SHP77 (cell line): ENCODE measurements at regions not wholly inside any gene's neighbourhood (a gene's known extent, or its start where the extent isn't known, plus 50 kb on each side); places are given as distances from the start of the nearest gene placed in this dataset.

ENCODE experiments used
- DNase-seq, 2 experiments: peaks; one replicate each; lab custom pipeline; 2025; lab: John Stamatoyannopoulos, UW

- no peak for DNase-seq
Measured at GRCh38 chr15:29917600-29918597, 95.6 kb upstream of the TJP1 start.

- DNase-seq = no peak
Measured at GRCh38 chr15:29914511-29914926, 92.3 kb upstream of the TJP1 start.

DNA sequence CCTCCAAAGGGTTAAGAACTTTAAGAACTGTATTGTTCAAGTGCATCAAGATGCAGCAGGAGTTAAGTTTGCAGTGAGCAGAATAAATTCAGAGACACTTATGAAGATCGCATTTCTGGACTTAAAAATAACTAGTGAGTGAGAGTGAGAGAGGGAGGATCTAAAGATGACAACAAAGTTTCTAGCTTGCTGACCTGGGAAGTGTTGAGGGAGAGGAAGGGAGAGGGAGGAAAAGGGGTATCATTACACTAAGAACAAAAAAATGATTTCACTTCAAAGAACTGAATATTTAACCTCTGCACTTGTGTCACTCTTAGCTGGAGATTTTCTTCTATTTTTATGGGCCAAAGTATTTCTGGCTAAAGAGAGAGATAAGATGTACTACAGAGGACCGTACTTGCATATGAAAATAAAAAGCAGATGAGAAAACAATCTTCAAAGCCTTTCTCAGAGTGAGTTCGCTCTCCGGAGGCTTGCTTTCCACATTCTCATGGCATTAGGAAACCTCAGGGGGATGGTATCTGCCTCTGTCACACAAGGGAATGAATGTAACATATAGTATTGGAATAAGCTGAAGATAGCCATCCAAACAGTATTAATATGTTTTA lies 91.4 kb upstream of the TJP1 start:
- no peak for DNase-seq

DNA sequence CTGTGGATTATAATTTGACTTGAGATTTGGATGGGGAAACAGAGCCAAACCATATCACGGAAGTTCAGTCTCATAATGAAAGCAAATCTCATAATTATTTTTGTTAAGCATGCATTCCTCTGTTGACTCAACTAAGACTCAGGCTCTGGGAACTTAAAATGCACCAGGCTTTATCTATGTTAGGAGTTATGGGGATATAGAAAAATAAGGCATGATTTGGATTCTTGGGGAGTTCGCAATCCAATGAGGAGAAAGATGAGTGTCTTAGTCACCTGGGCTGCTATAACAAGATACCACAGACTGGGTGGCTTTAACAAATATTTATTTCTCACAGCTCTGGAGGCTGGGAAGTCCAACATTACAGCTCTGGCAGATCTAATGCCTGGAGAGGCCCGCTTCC lies 89.4 kb upstream of the TJP1 start:
- no peak for DNase-seq

DNA sequence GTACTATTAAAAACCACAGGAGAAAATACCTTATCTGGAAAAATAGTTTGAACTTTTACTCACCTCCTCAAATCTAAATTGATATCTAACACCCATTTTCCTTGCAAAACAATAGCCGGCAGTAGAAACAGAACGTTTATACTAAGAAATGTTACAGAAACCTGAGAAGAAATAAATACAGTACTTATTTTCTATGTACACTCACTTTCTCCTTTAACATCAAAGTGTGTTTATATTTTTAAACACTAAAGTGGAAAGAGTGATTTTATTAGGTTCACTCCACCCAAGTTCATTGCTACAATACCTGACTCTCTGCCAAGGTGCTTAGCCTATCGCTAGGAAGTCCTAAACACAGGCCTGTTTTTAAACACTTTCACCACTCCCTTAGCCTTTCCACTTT lies 87.8 kb upstream of the TJP1 start:
- no peak for DNase-seq

GRCh38 chr15:29904757-29905417 lies 82.6 kb upstream of the TJP1 start:
- no peak for DNase-seq

- no peak for DNase-seq
Measured at GRCh38 chr15:29903785-29904464, 81.7 kb upstream of the TJP1 start.

GRCh38 chr15:29903028-29903427 lies 80.8 kb upstream of the TJP1 start:
- DNase-seq = no peak

- no peak for DNase-seq
Measured at GRCh38 chr15:29900237-29901189, 78.2 kb upstream of the TJP1 start.

DNA sequence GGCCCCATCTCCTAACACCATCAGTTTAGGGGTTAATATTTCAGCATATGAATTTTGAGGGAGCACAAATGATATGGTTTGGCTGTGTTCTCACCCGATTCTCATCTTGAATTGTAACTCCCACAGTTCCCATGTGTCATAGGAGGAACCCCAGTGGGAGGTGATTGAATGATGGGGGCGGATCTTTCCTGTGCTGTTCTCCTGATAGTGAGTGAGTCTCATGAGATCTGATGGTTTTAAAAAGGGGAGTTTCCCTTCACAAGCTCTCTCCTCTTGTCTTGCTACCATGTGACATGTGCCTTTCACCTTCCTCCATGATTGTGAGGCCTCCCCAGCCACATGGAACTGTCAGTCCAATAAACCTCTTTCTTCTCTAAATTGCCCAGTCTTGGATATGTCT lies 73.8 kb upstream of the TJP1 start:
- DNase-seq = no peak

- no peak for DNase-seq
Measured at GRCh38 chr15:29891096-29891457, 68.8 kb upstream of the TJP1 start.

DNA sequence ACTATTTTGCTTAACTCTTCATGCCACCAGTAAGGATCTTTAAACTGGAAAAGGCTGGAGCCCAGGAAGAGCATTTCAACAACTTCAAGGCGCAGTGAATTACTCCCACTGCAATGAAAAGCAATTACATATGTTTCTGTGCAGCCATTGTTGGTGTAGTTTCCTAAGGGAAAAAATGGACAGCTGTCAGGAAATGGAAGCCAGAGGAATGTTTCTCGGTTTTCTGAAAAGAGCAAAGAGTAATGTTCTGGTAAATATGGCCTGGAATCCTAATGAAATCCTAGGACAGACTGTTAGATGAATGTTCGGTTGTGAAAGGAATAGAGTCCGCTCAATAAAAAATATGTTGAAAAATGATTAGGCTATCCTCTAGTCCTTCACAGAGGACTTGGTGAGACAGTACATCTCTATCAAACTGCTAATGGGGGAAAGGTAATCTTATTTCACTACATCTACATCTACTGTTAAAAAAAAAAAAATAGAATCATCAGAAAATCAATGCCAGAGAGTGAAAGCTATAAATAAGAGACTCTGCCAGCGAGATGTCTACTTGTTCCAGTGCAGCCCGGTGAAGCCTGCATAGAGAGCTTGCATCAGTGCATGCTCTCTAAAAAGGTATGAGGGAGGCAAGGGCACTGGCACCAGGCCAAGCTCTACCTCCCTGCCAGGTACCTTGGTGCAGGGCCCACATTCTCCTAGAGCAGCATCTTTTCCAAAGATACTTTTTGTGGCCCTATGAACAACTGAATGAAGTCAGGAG lies 68.2 kb upstream of the TJP1 start:
- DNase-seq = no peak

DNA sequence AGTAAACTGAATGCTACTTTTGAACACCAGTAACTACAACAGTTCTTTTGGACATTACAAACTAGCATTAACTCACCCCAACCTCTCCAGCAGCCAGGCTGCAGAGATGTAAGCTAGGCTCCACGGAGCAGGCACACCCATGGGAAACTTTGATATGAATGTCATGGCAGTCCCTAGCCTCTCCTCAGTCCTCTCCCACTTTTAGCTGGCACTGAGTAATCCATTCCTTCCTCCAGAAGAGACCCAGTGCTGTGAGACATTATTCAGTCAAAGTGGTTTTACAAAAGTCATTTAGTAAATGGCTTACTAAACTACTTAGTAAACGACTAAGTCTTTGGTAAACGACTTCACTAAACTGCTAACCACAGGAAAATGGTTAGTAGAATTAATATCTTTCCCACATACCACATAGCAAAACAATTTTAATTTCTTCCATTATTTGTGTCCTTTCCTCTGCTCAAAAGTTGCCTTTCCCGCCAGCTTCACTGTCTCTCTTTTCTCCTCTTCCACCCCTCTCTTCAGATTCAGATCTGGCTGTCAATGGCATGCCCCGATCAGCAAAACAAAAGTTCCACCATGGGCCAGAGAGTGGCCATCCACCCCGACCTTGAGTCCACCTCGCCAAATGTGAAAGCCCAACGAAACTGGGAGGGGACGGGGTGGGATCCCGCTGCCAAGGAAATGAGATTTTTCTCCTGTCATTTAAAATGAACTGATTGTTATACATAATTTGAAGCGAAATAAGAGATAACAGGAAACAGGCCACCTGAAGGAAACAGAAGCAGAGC lies 67.5 kb upstream of the TJP1 start:
- no peak for DNase-seq

GRCh38 chr15:29888646-29889045 lies 66.4 kb upstream of the TJP1 start:
- no peak for DNase-seq

DNA sequence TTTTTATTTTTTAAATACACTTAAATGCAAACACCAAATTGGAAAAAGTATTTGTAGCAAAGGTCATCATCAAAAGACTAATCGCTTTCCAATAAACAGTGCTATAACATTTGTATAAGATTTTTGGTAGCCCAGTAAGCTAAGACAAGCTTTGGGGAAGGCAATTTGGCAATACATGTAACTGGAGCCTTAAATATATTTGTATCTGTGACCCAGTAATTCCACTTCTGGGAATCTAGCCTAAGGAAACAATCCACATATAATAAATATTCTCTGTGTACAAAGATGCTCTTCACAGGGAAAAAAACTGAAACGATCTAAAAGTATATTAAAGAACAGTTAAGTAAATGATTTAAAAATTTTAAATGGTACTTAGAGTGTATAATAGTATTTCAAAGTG lies 65.5 kb upstream of the TJP1 start:
- DNase-seq = no peak

GRCh38 chr15:29885183-29885582 lies 62.9 kb upstream of the TJP1 start:
- no peak for DNase-seq

GRCh38 chr15:29883126-29883525 lies 60.9 kb upstream of the TJP1 start:
- no peak for DNase-seq

DNA sequence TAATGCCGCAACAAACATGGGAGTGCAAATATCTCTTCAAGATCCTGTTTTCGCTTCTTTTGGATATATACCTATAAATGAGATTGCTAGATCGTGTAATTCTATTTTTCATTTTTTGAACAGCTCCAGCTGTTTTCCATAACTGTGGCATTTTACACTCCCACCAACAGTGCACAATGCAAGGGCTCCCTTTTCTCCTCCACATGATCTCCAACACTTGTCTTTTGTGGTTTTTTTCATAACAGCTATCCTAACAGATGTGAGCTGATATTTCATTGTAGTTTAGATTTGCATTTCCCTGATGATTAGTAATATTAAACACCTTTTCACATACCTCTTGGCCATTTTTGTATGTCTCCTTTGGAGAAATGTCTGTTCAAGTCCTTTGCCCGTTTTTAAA lies 58.6 kb upstream of the TJP1 start:
- DNase-seq = no peak

DNA sequence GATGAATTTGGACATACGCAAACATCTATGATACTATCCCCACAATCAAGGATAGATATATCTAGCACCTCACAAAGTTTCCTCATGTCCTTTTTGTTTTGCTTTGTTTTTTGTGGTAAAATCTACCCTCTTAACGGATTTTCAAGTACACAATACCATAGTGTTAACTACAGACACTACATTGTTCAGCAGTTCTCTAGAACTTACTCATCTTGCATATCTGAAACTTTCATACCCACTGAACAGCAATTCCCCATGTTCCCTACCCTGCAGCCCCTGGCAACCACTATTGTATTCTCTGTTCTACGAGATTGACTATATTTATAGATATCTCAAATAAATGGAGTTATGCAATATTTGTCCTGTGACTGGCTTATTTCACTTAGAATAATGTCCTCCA lies 58.1 kb upstream of the TJP1 start:
- DNase-seq = no peak

GRCh38 chr15:29874977-29875376 lies 52.7 kb upstream of the TJP1 start:
- DNase-seq = no peak
